ENCODE measurements at regions not wholly inside any gene's neighbourhood (a gene's known extent, or its start where the extent isn't known, plus 50 kb on each side); places are given as distances from the start of the nearest gene placed in this dataset.

- Histone ChIP-seq H3K36me3 (no peaks in the 10 kb centered on the region), H3K4me3 (no peak overlapping the region), H3K27me3 (no peaks in the 10 kb centered on the region), H3K4me1 (no peaks in the 10 kb centered on the region), H3K9me3 (no peaks in the 10 kb centered on the region), H3K27ac (no peak overlapping the region)
- intact Hi-C loops (cut with DNase I; ENCODE audit: low total_unique reads) (no loop called here), in situ Hi-C loops (cut with MboI; ENCODE audit: low pct_ligation_motif_present in 1 of 4, low pct_unique_long_range_greater_than_20kb in 1 of 4, low sequenced_read_pairs in 3 of 4) (no loop called here)
- TF ChIP-seq, protein P1, sequence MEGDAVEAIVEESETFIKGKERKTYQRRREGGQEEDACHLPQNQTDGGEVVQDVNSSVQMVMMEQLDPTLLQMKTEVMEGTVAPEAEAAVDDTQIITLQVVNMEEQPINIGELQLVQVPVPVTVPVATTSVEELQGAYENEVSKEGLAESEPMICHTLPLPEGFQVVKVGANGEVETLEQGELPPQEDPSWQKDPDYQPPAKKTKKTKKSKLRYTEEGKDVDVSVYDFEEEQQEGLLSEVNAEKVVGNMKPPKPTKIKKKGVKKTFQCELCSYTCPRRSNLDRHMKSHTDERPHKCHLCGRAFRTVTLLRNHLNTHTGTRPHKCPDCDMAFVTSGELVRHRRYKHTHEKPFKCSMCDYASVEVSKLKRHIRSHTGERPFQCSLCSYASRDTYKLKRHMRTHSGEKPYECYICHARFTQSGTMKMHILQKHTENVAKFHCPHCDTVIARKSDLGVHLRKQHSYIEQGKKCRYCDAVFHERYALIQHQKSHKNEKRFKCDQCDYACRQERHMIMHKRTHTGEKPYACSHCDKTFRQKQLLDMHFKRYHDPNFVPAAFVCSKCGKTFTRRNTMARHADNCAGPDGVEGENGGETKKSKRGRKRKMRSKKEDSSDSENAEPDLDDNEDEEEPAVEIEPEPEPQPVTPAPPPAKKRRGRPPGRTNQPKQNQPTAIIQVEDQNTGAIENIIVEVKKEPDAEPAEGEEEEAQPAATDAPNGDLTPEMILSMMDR (IDR thresholded peaks at IDR 0.05), result no peak
- no peak for TF ChIP-seq POLR2A (IDR thresholded peaks at IDR 0.05)
- no peak for TF ChIP-seq EP300 (IDR thresholded peaks at IDR 0.05; ENCODE audit: low read depth)
- no peak for DNase-seq
- 38 to 40% methylated on average over 1 of the region's 1 CpG for WGBS, 2 donors (ENCODE audit: low coverage in 1 of 2)
These were observed 577.6 kb downstream of the KLHL13 start for GRCh38 chrX:117539090-117539418.

DNA sequence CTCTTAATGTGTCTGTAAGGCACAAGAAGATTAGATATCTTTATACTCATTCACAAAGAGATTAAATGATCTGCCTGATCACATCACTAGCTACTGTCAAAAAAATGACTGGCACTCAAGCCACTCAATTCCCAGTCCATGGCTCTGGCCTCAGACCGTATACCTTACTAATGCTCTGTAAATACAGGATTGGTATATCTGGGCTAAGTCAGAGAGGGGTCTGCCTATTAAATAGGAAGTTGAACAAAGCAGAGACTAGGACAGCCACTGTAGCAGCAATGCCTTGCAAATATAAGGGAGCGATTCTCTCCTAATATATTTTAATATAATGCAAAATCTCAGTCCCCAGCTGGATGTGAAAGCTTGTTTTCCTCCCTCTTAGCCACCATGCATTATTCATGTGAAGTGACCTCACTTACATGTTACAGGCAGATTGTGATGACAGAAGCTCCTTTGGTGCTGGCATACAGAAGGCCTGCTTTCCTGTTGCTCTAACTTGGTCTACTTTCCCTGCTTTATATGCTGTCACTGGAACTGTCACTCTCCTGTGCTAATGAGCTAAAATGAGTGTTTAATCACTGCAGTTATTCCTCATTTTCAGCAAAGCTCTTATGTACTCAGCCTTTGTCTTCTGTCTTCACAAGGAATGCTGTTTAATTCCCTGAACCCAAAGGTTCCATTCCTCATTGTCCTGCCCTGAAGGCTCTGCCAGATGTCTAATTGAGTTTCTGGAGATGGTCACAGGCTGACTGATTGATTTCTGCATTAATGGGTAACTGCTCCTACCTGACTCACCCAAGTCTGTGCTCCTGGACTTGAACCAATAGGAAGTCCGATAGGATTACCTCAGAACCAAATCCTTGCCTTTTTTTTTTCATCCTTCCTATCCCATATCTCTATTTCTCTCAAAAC, 578.2 kb downstream of the KLHL13 start:
- Histone ChIP-seq H3K9me3 (no peaks in the 10 kb centered on the region), H3K4me1 (no peaks in the 10 kb centered on the region), H3K4me3 (no peak overlapping the region), H3K36me3 (no peaks in the 10 kb centered on the region), H3K27ac (no peak overlapping the region), H3K27me3 (no peaks in the 10 kb centered on the region)
- DNase-seq, result no peak
- in situ Hi-C loops (cut with MboI; ENCODE audit: low pct_ligation_motif_present in 1 of 4, low pct_unique_long_range_greater_than_20kb in 1 of 4, low sequenced_read_pairs in 3 of 4), result no loop called here
- WGBS, 2 donors (ENCODE audit: low coverage in 1 of 2), result 0 to 56% methylated on average over 1 to 3 of the region's 3 CpGs
- TF ChIP-seq, protein P1 (IDR thresholded peaks at IDR 0.05), result no peak
- no peak for TF ChIP-seq EP300 (IDR thresholded peaks at IDR 0.05; ENCODE audit: low read depth)
- intact Hi-C loops (cut with DNase I; ENCODE audit: low total_unique reads), result no loop called here

DNA sequence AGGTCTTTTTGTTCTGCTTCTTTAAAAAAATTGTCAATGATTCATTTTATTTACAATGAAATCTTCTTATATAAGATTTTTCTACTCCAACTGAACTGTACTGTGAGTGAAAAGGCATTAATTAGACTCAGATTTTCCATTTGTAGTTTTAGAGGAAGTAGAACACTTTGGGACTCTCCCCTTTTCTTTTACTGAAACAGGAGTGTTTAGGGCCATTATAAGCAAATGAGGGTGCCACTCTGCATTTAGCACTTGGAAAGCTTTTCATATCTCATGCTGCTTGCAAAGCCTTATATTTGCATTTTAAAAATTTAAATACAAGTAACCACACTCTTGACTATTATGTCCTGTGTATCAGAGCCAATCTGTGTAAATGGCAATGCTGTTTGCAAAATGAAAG, 584.3 kb downstream of the KLHL13 start:
- no peaks in the 10 kb centered on the region for H3K9me3 ChIP-seq
- H3K4me3 ChIP-seq, result no peak overlapping the region
- H3K27ac ChIP-seq, result no peak overlapping the region
- intact Hi-C loops (cut with DNase I; ENCODE audit: low total_unique reads), result no loop called here
- H3K4me1 ChIP-seq, result no peaks in the 10 kb centered on the region
- no peaks in the 10 kb centered on the region for H3K27me3 ChIP-seq
- in situ Hi-C loops (cut with MboI; ENCODE audit: low pct_ligation_motif_present in 1 of 4, low pct_unique_long_range_greater_than_20kb in 1 of 4, low sequenced_read_pairs in 3 of 4), result no loop called here
- TF ChIP-seq POLR2A (IDR thresholded peaks at IDR 0.05) (no peak), POLR2AphosphoS5 (IDR thresholded peaks at IDR 0.05) (no peak), EP300 (IDR thresholded peaks at IDR 0.05; ENCODE audit: low read depth) (no peak)
- TF ChIP-seq, protein P1 (IDR thresholded peaks at IDR 0.05), result no peak
- no peak for DNase-seq
- H3K36me3 ChIP-seq, result no peaks in the 10 kb centered on the region

- Histone ChIP-seq H3K27me3 (no peaks in the 10 kb centered on the region), H3K4me1 (no peaks in the 10 kb centered on the region), H3K36me3 (no peaks in the 10 kb centered on the region), H3K9me3 (no peaks in the 10 kb centered on the region), H3K27ac (no peak overlapping the region), H3K4me3 (no peak overlapping the region)
- no peak for DNase-seq
- 82 to 86% methylated on average over 4 of the region's 4 CpGs for WGBS, 2 donors (ENCODE audit: low coverage in 1 of 2)
- TF ChIP-seq, protein P1 (IDR thresholded peaks at IDR 0.05), result no peak
- TF ChIP-seq EP300 (IDR thresholded peaks at IDR 0.05; ENCODE audit: low read depth) (no peak), POLR2AphosphoS5 (IDR thresholded peaks at IDR 0.05) (no peak), POLR2A (IDR thresholded peaks at IDR 0.05) (no peak)
- in situ Hi-C loops (cut with MboI; ENCODE audit: low pct_ligation_motif_present in 1 of 4, low pct_unique_long_range_greater_than_20kb in 1 of 4, low sequenced_read_pairs in 3 of 4) (no loop called here), intact Hi-C loops (cut with DNase I; ENCODE audit: low total_unique reads) (no loop called here)
These were observed 593.6 kb downstream of the KLHL13 start for GRCh38 chrX:117522725-117523700.
